HG02759 (cell line): ENCODE measurements at regions not wholly inside any gene's neighbourhood (a gene's known extent, or its start where the extent isn't known, plus 50 kb on each side); places are given as distances from the start of the nearest gene placed in this dataset.

Experiments
- ATAC-seq: cut with Tn5 transposase; IDR thresholded peaks from one replicate; pipeline ENCODE4 v1.9.1; 2021; ENCODE audit warnings: mild to moderate bottlenecking, moderate library complexity; ENCODE audit not compliant: unreplicated experiment

DNA sequence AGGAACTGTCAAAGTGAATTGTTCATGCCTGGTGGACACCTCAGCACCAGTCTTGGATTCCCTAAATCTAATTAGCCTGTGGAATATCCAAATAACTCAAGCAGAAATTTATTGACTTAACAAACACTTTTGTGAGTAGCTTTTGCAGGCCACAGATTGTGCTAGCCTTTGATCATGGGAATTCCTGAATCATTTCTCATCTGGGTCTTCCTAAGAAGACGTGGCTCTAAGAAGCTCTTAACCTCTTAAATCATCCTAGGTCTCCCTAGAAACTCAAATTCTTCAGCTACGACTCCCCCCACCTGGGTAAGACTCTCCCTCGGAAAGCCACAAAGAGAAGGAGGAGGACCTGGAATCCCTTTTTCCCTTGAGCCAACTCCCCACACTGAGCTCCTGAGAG lies 53.8 kb upstream of the PSEN2 start:
- no peak for ATAC-seq

DNA sequence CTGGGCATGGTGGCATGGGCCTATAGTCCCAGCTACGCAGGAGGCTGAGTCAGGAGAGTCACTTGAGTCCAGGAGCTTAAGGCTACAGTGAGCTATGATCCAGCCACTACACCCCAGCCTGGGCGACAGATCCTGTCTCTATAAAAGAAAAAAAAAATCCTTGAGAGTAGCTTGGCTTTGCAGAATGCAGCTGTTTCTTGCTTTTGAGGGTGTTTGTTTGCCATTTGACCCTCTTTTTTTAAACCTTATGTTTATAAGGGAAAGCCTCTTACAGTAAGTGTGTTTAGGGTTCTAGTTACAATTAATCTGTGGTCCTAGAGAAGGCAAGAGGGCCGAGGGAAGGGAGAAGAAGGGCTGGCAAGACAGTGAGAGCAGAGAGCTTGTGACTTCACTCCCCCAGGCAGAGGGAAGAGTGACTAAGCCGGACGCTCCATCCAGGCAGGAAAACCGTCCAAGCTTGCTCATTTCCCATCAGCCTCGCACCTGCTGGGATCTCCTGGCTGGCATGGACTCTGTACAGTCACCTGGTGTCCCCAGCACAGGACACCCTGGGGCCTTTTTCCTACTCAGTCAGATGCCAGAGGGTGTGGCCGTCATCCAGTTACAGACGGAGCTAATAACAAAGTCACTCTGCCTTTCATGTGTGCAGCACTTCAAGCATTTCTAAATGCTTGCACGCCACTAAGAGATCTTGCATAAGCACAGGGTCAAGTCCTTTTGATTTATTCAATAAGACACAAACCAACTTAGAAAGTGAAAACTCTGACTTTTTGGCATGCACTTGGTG lies 55.5 kb upstream of the PSEN2 start:
- no peak for ATAC-seq

DNA sequence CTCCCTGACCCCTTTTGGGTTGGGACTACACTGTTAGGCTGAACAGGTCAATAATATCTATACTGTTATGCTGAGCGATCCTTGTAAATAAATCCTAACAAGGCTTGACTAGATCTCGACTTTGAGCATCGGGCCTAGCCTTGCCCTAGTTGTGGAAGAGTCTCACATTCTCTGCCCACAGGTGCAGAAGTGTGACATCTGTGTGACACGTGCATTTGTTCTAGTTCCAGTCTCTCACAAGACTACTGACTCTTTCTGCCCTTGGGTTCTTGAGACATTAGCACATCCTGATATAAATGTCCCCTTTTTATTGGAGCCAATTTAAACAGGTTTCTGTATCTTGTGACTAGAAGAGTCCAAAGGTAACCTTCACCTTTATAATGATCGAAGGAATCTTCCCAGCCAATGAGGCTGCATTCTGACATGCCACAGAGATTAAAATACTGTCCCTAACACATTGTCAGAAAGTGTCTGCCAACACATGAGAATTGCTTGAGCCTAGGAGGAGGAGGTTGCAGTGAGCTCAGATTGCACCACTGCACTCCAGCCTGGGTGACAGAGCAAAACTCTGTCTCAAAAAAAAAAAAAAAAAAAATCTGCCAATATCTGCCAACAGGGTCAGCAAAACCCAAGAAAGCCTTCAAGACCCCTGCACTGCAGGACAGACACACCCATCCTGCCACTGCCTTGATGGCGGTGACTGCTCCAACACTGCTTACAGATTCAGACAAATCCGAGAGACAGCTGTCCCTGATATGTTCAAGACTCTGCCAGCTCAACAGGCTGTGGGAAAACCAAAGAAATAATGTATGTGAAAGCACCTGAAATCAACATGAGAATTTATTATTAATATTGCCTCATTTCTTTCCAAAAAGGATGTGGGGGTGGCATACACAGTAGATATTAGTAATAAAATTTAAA lies 56.5 kb upstream of the PSEN2 start:
- ATAC-seq, result no peak

DNA sequence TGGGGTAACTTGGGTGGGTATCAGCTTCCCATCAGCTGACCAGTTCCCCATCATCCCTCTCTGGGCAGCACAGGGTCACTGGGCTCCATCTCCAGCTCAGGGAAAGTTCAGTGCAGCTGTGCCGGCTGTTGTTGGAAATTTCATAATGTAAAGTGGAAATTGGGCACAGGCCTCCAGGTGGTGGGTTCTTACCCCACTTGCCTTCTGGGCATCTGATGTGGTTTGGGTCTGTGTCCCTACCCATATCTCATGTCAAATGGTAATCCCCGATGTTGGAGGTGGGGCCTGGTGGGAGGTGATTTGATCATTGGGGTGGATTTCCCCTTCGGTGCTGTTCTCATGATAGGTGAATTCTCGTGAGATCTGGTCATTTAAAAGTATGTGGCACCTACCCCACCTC lies 59.7 kb upstream of the PSEN2 start:
- ATAC-seq, result no peak

DNA sequence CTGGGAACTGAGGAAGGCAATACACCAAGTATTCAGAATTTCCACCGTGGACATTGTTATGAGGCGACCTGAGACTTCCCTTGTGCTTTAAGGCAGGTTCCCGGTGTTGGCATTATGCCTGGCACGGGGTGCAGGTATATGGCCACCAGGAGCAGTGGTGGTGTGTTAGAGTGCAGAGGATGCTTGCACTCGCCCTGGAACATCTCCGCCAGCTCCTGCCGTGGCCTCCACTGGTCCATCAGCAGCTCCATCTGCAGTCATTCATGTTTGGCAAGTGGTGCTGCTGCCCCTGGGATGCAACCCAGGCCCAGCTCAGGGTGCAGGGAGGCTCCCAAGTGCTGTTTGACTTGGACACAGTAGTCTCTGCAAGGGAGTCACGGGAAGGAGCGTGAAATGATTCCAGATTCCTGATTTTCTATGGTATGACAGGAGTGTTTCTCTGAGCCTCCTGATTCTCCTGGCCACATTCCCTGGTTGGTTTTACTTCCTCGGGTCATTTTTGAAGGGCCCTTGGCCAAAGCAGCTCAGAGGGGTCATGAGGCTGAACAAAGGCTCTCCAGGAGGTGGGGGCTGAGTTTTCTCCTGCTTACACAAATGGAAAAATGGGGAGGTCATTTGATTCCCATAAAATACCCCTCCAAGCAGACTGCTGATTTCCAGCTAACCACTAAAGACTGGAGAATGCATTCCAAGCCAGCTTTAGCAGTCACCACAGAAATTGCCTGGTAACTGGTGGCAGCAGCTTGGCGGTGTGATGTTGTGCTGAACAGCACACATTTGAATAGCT lies 60.4 kb upstream of the PSEN2 start:
- ATAC-seq, result no peak

DNA sequence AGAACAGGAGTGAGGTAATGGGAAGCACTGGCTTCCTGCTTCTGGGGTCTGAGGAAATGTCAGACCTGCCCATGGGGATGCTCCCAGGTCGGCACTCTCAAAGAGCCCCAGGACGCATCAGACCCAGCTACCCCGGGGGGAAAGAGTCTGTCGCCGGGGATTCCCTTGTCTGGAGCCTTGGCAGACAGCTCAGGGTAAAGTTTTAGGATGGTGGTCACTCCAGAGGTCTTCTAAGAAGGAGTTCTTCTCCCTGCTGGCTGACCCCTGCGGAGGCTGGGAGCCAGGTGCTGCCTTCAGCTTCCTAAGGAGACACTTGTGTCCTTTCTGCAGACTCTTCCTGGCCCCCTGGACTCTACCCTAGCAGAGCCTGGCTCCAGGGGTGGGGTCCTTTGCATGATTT lies 61.9 kb upstream of the PSEN2 start:
- no peak for ATAC-seq

DNA sequence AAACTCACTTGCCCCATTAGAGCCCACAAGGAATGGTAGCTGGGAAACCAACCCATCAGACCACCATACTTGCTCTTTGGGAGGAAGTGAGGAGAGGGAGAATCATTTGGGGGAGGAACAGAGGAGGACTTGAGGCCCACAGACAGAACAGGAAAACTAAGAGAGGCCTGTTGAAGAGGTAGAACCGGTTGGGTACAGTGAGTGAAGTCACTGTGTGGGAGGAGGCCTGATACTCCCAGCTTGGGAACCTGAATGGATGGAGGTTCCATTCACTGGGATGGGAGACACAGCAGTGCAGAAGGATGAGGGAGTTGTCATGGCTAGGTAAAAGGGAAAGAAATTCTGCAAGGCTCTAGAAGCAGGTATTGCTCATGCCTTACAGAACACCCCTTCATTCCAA lies 63.4 kb upstream of the PSEN2 start:
- ATAC-seq, result no peak

DNA sequence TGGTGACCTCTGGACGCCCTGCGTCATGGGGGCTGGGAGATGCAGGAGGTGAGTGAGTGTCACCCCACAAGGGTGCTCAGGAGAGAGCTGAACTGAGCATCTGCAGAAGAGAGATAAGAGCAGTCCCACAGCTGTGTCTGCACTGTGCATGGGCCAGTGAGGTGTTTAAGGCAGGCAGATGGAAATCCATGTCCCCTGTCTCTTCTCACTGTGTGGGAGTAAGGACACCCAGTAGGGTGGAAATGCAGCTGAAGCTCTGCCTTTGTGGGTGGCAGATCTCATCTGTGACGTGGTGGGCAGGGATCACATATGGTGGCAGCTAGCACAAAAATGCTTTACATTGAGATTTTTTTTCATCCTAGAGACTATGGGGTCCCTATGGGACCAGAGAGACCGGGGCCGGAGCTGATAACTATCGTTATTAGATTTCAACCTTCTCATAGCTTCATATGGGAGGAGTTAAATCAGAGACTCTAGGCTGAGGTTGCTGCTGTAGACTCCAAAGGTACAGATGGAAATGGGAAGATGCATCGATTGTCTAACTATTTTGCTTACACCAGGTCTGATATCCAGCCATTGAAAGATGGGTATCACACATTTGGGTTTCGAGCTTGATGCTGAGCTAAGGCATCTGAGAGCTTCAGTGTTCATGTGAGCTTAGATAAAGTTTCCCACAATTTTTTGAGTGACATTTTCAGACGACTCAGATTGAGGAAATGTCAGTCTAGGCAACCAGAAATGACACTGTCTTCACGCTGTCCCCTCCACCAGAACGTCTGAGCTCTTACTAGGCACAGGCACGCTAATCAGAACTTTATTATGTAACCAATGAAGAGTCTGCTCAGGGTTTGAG lies 65.3 kb upstream of the PSEN2 start:
- no peak for ATAC-seq

DNA sequence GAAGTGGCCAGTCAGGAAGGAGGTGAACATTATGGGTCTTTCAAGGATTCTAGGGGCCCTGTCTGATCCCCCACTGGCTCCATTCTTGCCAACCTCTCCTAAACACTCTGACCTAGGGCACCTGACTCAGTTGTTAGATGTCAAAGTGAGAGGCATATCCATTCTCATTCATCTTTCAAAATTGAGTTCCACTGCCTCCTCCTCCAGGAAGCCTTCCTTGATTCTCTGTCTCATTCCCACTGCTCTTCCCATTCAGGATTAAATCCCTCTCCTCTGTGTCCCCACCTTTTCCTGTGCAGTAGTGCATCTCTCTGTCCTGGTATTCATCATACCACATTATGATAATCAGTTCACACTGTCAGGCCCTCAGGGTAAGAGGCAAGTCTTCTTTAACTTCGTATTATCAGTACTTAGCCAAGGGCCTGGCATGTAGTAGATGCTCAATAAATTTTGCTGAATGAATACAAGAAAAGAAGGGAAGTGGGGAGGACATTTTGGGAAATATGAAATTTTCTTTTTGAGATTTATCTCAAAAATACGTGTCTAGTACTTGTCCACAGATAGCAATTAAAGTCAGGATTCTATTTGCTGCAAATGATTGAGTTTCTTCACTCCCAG lies 61.8 kb upstream of the ITPKB start:
- no peak for ATAC-seq

DNA sequence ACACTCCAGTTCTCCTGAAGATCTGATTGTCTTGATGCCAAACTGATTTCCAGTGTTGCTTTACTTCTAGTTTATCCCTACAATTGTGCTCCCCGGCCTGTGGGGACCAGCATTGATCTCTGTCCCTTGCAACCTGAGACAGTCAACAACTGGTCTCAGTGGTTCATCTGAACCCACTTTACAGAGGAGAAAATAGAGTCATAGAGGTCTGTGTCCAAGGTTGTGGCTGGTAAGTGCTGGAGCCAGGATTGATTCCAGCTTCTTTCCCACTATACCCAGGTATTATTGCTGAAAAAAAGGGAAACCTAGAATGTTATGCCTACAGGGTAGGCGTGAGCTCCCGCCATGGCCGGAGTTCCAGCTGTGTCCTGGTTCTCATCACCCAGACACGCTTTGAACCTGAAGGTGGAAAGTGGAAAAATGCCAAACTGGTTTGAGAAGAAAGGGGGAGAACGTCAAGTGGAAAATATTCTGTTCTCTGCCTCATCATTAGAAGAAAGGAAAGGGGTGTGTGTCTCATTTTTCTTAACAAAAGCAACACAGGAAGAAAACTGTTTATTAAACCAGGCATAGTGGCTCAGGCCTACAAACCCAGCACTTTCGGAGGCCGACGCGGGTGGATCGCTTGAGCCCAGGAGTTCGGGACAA lies 60.7 kb upstream of the ITPKB start:
- ATAC-seq, result no peak

DNA sequence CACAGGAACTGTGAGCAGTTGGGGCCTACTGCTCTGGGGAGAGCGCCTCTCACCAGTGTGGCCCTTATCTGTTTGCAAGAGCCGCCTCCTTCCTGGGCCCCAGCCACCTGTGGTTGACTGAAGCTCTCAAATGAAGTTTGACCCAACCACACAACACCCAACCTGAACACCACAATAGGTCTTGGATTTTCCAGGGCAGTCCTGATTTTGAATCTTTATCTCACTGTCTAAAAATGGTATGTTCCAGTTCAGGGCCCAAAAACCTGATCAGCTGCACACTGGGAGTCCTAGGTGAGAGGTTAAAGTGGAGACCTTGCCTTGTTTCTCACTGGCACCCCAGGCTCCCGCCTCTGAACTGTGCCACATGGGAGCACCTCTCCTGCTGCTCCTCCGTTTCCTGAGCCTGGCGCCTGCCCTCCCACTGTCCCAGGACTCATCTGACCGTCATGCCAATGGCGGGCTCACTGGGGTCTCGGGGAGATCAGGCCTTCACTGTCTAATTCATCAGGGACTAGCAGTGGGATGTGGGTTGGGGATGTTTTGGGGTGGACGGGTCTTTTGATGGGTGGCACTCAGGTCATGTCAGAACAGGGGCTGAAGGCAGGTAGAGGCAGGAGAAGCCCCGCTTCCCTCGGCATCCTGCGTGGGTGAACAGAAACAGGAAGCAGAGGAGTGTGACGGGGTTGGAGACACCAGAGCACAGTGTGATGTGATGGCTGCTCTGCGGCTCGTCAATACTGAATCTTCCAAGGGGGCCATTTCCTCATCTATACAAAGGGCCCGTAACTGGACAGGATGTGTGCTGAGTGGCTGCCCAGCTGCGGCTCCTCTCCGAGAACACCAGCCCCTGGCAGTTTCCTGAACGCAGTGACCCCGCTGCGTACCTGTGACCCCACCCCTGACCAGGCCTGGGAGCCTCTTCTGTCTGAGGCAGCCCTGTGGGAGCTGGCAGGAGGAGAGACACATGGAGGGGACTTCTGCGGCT lies 59.6 kb upstream of the ITPKB start:
- ATAC-seq, result peak; percentile 85

DNA sequence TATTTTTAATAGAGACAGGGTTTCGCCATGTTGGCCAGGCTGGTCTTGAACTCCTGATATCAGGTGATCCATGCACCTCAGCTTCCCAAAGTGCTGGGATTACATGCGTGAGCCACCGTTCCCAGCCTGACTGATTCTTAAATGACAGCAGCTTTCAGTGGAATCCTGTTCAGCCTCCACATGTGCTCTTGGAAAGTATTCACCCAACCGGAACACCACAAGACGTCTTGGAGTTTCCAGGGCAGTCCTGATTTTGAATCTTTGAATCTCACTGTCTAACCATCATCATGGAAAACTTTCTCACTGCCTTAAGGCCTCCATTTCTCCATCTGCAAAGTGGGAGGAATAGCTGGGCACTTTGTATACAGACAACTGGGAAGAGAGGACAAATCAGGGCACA lies 58.1 kb upstream of the ITPKB start:
- no peak for ATAC-seq

DNA sequence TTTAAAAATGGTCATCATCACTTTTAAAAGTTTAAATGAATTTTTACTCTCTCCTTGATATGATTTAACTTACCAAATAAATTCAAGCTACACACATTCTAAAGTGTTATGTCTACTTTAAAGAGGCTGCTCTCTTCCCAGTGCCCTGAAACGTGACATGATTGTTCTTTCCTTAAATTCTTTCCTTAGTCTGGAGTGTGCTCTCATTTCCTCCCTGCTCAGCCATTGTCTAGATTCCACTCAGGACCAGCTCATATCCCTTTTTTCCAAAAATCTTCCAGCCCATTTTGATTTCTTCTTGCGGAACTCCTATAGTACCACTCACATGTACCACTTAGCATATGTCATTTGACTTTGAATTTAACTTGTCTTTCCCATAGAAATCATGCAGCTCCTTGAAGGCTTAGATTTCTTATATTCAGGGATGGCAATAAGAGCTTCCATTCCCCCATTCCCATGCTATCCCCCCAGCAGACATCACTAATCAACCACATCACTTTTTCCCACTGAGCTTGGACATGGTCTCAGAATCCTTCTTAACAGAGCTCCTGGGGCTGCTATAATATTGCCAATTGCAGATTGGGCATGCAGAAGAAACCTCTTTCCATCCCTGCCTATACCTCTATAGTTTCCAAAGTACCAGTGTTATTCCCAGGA lies 54.7 kb upstream of the ITPKB start:
- no peak for ATAC-seq

DNA sequence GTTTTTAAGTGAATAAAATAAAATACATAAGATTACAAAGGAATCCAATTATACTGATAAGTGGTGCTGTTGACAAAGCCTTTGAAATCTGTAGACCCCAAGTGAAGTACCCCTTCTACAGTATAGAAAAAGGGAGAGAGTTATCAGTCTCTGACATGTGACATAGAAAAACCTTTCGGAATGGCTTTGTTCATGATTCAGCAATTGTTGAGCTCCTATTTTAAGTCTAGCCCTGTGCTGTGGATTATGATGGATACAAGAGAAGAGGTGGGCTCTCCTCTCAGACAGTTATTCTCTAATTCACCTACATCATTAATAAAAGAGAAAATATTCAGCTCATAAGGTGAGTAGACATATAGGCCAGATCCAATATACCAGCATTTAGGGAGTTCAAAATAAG lies 53.3 kb upstream of the ITPKB start:
- ATAC-seq, result no peak

DNA sequence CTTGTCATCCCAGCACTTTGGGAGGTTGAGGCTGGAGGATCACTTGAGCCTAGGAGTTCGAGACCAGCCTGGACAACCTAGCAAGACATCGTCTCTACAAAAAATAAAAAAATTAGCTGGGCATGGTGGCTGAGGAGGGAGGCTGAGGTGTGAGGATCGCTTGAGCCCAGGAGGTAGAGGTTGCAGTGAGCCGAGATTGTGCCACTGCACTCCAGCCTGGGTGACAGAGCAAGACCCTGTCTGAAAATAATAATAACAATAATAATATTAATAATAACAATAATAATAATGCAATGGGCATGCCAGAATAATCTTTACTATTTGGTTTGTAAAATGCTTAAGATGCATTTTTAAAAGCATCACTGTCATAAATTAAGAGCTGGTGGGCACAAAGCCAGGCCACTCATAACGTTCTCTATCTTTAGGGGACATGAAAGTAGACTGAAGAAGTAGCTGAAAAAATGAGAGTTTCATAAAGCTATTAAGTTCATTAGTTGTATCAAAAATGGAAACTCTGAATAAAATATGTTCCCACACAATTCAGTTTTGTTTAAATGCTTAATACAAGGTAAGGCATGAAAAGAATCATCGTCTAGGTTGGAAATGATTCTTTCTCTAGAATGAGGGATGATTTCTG lies 51.6 kb upstream of the ITPKB start:
- no peak for ATAC-seq

DNA sequence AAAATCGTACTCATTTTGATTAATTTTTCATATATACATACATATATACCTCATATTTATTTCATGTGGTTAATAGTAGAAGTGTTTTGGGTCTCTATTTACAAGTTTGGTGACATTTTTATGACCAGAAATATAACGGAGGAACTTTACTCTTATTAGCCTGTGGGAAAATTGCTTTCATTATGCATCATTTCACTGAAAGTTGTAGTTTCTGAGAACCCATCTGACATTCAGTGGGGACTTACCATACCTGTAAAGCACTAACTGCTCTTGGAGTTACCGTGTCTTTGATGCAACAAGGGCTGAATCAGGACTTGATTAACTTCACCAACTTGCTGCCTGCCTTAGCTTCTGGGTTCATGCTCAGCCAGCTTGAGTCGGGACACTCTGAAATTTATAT lies 49.9 kb upstream of the ITPKB start:
- ATAC-seq, result no peak
